ENCODE measurements at regions not wholly inside any gene's neighbourhood (a gene's known extent, or its start where the extent isn't known, plus 50 kb on each side); places are given as distances from the start of the nearest gene placed in this dataset.

- no peak for TF ChIP-seq POLR2A (IDR thresholded peaks at IDR 0.05)
- TF ChIP-seq, protein P1, sequence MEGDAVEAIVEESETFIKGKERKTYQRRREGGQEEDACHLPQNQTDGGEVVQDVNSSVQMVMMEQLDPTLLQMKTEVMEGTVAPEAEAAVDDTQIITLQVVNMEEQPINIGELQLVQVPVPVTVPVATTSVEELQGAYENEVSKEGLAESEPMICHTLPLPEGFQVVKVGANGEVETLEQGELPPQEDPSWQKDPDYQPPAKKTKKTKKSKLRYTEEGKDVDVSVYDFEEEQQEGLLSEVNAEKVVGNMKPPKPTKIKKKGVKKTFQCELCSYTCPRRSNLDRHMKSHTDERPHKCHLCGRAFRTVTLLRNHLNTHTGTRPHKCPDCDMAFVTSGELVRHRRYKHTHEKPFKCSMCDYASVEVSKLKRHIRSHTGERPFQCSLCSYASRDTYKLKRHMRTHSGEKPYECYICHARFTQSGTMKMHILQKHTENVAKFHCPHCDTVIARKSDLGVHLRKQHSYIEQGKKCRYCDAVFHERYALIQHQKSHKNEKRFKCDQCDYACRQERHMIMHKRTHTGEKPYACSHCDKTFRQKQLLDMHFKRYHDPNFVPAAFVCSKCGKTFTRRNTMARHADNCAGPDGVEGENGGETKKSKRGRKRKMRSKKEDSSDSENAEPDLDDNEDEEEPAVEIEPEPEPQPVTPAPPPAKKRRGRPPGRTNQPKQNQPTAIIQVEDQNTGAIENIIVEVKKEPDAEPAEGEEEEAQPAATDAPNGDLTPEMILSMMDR (IDR thresholded peaks at IDR 0.05): no peak
Measured at GRCh38 chr22:22141031-22141430, 103.6 kb upstream of the VPREB1 start.
